Dedifferentiated amniotic fluid mesenchymal stem cell (primary cell): ENCODE measurements at regions not wholly inside any gene's neighbourhood (a gene's known extent, or its start where the extent isn't known, plus 50 kb on each side); places are given as distances from the start of the nearest gene placed in this dataset.

Experiments used
- DNase-seq: peaks from one replicate; pipeline ENCODE4 v3.0.0-alpha.2; 2016; ENCODE audit errors: extremely low spot score

DNA sequence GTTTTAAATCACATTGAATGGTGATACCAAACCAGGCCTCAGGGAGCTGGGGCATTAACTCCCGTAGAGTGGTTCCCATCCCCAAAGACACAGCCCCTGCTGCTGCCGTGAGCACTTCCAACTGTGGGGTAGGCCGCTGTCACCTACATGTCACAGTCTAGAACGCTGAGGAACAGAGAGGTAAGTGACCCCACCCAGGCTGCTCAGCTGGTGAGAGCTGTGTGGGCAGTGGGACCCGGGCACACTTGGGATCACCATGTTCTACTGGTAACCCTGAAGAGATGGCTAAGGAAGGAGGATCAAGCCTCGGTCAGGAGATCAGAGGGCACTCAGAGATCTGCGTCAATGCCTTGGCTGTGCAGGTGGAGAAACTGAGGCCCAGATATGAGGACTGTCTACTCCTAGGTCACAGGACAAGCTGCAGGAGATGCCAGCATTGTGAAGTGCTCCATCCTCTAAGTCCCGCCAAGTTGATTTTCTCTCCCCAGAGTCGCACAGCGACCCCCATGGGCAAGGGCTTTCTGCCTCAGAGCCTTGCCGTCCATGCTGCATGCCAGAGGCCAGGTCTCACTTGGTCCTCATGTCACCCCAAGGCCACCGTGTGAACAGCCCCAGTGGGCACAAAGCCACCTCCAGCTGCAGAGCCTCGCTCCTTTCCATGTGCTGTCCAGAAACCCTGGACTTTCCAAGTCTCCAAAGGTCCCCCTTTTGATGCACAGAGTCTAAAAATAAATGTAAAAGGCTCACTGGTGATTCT lies 144.2 kb upstream of the OTOS start:
- DNase-seq, result no peak

DNA sequence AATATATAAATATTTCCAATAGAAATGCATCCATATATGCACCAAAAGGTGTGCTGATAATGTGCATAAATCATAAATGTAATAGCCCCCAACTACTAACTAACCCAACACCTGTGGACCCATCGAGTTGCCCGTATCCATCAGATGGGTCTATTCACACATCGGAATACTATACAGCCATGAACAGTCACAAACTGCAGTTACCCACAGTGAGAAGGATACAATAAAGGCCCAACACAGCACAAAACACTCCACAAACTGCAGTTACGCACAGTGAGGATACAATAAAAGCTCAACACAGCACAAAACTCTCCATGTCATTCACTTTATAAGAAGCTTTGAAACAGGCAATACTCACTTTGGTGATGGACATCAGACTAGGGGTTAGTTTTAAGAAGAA lies 145.3 kb upstream of the OTOS start:
- no peak for DNase-seq

DNA sequence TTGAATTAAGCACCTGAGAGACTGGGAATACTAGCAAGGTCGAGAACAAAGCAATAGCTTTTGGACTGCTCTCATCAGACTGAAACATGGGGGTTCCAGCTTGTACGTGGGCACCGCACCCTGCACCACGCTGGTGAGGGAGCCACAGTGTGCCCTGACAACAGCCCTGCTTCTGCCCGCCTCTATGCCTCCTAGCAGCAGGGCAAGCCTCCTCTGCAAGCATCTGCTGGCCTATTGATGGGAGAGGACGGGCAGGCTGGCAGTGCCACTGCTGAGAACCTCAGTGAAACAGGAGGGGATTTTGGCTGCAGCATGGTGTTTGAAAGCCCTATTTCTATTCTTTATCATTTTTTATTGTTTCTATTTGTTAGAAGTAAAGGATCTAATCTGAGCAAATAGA lies 146.1 kb upstream of the OTOS start:
- DNase-seq, result no peak

DNA sequence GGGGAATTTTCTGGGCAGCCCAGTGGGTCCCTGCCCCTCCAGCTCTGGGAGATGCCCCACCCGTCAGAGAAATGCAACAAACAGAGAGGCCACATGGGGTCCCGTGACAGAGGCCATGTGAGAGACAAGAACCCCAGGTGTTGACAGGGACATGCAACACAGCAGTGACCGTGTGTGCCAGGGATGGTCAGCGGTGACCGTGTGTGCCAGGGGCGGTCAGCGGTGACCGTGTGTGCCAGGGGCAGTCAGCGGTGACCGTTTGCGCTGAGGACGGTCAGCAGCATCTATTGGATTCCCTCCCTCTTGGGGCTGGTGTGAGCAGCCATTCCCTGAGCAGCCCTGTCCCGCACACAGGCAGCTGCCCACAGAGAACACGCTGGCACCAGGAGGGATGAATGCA lies 146.6 kb upstream of the OTOS start:
- DNase-seq, result no peak

DNA sequence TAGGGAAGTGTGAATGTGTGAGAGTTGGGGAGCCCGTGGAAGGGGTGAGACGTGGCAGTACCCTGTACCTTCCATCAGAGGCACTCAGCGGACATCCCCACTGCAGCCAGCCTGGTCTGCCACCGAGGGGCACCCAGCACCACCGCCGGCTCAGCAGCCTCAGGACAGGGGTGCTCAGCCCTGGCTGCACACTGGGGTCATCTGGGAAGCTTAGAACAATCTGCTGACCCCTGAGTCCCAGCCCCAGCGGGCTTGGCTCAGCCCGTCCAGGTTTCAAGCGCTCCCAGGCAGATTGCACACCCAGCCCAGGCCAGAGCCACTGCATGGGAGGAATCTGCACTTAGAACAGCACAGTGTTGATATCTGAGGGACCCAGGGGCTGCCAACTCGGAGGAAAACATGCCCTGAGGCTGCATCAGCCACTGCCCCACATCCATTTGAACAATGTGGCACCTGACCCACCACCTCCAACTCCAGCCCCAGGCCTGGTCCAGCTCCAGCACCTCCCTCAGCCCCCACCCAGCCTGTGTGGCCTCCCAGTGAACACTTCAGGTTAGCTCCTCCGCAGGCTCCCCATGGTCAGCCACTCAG lies 147.1 kb upstream of the OTOS start:
- no peak for DNase-seq

DNA sequence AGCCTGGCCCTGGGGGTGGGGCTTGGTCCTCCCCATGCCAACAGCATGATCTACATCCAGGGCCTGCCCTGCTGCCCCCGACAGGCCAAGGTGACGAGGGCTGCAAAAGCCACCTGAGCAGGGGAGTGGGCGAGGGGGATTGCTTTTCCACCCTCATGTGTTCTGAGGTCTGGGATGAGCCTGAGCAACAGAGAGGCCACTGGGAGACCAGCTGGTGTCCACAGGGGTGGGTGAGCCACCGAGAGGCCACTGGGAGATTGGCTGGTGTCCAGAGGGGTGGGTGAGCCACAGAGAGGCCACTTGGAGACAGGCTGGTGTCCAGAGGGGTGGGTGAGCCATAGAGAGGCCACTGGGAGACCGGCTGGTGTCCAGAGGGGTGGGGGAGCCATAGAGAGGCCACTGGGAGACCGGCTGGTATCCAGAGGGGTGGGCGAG lies 147.4 kb upstream of the GPC1 start:
- DNase-seq, result no peak

DNA sequence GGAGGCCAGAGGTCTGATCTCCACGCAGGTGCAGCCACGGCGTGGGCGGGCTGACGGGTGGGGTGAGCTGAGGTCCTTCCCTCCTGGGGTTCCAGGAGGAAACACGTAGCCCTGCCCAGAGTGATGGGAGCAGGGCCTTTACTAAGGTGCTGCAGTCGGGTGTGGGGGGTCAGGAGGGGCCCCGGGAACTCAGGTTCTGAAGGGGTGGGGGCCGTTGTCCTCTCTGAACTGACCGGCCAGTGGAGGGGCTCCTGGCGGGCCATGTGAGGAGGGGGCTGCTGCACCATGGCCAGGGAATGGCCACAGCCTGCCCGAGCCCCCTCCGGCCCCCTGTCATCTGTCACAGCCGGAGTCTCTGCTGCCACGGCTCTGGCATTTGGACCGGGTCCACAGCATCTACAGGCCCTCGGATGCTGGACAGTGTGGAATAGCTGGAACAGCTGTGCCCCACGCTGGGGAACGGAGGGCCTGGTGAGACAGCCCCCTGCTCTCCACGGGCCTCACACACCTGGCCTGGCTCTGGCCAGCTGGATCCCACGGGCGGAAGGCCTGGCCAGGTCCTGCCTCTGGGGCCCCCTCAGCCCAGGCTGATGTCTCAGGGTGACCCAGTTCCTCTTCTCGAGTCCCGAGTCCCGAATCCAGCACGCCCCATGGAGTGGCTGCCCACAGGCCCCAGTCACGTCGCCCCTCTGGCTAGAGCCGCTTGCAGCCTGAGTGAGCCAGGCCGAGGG lies 145.6 kb upstream of the GPC1 start:
- no peak for DNase-seq

DNA sequence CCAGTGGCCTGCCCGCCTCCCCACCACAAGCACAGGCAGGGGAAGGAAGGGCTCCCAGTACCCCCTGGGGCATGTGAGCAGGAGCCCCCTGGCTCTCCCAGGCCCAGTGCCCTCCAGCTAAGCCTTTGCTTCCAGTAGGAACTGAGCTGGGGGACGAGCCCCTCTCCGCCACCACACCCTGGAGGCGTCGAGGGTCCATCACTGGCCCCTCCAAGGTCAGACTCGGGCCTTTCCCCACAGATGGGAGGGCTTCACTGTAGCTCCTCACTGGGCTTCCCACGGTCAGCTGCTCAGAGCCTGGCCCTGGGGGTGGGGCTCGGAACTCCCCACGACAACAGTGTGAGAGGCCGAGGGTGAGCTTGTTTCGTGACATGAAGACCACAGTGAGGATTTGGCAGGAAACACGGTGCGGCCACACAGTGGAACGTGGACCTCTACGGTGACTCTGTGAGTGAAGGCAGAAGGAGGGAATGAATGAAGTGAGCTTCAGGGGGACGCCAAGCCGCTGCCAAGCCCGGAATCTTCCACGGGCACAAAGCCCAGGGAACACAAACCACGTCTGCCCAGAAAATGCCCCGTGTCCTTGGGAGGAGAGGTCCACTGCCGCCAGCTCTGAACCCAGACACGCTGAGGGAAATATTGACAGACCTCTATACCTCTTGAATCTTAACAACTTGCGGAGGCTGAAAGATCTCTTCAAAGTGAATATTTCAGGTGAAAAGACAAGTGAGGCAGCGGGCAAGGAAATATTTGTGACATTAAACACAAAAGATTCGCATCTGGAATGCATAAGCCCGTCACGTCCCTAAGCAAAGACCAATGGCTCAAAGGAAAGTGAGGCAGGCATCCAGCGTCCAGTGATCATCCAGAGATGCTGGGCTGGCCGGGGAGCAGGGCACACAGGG lies 144.8 kb upstream of the GPC1 start:
- DNase-seq, result no peak

DNA sequence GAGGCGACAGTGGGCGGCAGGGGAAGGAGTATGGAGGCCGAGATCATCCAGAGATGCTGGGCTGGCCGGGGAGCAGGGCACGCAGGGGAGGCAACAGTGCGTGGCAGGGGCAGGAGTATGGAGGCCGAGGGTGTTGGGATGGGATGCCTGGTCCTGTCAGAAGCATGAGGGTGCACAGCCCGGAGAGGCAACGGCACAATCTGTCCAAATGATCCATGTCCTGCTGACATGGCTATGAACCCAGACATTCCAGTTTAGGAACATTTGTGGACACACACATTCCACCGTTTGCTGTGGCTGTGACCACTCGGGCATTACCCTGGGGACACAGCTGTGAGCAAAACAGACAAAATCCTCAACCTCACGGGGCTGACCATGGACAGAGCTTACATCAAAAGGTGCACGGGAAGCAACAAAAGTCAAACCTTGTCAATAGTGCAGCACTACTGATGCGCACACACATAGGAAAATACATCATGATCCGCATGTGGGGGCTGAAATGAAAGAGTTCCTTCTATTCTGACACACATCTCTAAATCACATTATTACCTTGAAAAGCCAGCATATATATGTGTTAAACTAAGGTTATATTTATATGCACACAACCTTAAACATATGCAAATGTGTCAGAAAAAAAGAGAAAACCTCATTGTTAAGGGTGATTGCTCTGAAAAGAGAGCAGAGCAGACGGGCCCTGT lies 144.0 kb upstream of the GPC1 start:
- no peak for DNase-seq

DNA sequence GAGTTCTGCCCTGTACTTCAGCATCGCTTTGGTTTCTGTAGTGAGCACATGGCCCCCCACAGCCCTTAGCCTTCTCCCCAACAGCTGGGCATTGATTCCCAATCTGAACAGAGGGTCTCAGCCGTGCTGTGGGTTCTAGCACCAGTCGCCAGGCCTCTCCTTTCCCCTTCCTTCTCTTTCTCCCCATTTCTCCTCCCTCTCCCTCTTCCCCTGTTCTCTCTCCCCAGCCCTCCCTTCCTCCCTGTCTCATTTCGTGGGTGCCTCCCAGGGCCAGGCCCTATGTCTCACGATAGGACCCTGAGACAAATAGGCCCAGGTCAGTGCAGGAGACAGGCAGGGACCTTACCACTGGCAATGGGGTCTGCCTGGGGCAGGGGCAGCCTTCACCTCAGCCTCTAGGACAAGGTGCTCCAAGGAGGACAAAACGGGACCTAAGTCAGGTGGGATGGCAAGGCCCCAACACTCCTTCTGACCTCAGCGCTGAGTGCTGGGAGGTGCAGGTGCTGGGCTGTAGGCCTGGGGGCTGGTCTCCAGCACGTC lies 143.4 kb upstream of the GPC1 start:
- no peak for DNase-seq

DNA sequence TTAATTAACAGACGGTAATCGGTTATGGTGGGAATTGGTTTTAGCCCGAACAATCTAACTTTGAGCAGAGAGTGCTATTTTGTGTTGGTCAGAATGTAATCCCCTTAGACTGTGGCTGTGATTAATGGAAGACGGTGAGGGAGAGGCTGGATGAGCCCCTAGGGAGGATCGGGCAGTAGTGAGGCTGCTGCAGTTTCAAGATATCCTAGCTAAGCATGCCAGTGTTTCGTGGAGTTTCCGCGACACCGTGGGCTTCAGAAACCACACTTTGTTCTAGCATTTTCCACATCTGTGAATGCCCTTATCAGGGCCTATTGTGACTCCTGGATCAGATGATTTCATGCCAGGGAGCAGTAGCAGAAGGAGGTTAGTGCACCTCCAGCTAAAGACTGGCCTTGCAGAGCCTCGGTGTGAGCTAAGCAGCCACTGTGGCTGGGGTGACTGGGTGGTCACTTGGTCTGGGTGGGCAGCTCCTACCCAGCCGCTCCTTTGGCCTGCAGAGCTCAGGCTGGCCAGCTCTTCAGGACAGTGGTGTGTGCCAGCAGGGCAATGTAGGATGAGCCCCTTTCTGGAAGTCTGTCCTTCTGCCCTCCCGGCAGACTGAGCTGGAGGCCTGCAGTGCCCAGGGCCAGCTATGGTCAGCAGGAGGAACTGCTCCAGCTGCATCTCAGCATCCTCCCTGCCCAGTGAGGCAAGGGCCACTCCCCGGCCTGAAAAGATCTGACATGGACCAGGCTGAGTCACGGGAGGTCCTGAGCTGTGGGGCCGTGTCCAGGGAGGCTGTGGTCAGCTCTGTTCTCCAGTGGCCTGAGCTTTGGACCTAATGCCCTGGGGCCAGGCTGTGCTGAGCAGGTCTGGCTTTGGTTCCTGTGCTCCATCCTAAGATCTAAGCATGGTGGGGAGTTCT lies 142.6 kb upstream of the GPC1 start:
- no peak for DNase-seq

DNA sequence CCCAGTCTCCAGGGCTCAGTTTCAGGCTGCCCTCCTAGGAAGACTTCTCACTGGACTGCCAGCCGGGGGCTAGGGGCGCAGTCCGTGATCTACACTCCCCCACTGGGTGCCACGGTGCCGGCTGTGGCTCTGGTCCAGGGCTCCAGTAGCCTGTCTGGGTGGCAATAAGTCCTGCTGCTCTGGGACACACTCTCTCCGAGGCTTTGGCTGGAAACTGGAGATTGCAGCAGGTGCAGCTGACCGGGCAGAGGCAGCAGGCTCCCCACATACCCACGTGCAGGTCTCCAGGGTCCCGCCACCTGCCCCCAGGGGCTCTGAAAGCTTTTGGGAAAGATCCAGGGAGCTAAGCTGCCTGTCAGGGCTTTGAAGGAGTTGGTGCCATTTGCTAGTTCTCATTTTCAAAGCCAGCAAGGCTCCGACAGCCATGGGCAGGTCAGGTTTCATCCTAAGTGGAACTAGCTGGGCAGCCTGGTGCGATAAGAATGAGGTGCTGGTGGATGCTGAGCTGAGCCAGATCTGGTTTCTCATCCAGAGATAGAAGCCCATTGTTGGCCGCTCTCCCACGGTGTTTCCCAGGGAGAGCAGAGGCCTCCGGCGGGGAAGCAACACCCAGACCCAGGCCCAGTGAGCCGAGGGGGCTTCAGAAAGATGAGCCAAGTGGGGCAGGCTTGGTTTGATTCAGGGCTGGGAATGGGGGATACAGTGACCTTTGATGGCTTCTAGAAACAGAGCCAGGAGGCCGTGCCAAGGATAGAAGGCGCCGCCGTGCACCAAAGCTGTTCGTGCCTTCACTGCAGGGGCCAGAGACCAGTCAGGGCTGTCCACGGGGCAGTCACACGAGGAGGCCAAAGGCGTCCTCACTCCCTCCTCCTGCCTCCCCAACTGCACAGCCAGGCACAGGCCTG lies 141.7 kb upstream of the GPC1 start:
- no peak for DNase-seq

DNA sequence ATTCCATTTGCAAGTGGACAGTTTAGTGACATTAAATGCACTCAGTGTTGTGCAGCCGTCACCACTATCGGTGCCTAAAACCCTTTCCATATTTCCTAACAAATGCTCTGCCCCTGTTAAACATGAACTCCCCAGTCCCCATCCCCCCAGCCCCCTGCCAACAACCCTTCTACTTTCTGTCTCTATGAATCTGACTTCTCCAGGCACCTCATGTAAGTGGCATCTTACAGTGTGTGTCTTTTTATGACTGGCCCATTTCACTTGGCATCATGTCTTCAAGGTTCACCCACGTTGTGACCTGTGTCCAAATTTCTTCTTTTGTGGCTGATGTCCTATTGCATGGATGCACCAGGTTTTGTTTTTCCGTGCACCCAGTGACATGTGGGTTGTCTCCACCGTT lies 140.9 kb upstream of the GPC1 start:
- DNase-seq, result no peak

DNA sequence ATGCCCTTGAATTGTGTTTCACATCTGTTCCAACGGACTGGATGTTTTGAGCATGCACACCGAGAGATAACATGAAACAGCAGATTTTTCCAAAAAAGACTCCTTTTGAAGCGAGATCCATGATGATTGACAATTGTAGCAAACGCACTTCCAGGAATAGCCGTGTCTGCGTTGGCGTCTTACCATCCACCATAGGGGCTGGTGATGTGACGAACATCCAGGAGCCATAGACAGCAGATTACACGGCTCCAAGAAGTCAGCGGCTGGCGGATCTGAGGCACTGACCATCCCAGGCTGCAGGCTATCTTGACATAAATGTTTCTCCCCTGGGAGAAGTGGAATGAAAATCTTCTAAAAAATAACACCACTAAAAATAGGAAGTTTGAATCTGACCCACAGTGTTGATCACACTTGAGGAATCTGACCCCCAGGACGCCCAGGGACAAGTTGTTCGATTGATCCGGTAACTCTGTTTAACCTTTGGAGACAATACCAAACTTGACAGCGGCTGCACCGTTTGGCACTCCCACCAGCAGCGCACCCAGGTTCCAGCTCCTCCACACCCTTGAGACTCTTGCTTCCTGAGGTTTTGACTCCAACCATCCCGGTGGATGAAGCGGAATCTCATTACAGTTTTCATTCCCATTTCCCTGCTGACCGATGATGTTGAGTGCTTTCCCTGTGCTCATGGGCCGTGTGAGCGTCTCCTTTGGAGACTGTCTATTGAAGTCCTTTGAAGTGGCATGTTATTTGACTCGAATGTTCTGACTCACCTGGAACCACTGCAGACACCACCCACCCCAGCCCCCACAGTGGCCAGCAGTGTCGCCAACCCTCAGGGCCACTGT lies 140.0 kb upstream of the GPC1 start:
- no peak for DNase-seq

DNA sequence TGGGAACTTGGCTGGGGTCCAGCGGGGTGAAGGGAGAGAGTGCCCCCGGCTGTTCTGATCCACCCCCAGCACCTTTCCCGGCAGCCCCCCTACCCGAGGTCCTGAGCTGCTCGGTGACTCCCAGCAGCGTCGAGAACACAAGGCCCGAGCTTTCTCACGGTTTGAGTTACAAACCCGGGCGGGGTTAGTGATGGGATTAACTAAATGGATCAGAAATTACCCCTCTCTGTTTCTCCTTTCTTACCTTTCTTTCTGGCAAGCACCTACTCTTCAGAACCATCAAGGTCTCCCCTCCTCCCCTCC lies 139.4 kb upstream of the GPC1 start:
- DNase-seq, result no peak

DNA sequence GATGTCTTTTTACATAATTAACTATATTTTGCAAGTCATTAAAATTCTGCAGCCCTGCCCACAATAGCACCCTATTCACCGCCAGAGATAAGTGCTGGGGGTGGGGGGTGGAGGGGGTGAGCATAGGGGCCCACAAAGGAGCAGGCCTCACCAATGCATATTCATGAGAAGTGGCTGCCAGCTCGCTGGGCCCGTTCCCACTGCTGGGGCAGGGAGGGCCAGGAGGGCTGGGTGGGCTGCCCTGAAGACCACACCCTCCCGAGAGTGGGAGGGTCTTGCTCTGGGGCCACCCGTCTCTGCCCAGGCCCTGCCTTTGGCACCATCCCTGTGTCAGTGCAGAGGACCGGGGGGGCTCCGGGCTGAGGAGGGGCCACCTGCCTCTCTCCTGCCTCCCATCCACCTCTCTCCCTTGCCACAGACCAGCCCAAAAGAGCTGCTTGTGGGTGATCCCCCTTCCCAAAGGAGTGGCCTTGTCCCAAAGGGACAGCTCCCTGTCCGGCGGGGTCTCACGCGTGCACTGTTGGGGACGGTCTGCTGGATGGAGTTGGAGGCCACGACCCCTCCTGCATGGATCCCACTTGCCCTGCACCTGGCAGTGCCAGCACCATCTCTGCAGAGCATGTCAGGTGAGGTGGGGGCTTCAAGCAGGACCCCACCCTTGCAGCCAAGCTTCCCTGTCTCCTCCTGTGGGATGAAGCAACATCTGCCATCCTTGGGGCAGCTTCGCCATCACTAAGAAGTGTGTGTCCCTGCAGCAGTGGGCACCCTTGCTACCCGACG lies 138.8 kb upstream of the GPC1 start:
- no peak for DNase-seq
